WTC11 (cell line): ENCODE measurements at regions not wholly inside any gene's neighbourhood (a gene's known extent, or its start where the extent isn't known, plus 50 kb on each side); places are given as distances from the start of the nearest gene placed in this dataset.
A peak's percentile ranks its signal among the peaks of the same experiment; 100 is the strongest.

Source experiments
- ATAC-seq: fragments of 200-7000 bp; cut with Tn5 transposase; 2 replicates; pipeline ENCODE4 v1.10.0; 2021; ENCODE audit warnings: mild to moderate bottlenecking, moderate library complexity
- CTCF ChIA-PET: fragments of 300-600 bp; sonication (Branson Sonifier 250); formaldehyde crosslinking; loops from one replicate; lab custom pipeline; 2021; ENCODE audit warnings: antibody characterized with exemption; lab: Charles Lee
- POLR2A ChIA-PET: fragments of 350-600 bp; sonication (Branson Sonifier 250); formaldehyde crosslinking; loops from one replicate; lab custom pipeline; 2021; ENCODE audit warnings: antibody characterized with exemption; lab: Charles Lee
- DNase-seq: peaks from one replicate; pipeline ENCODE4 v3.0.0; 2021; ENCODE audit warnings: low spot score
- H3K27ac Mint-ChIP-seq: 2 replicates; pipeline ENCODE4 v1.8.0; 2021; ENCODE audit warnings: mixed read lengths
- H3K27me3 Mint-ChIP-seq: 2 replicates; pipeline ENCODE4 v1.8.0; 2021; ENCODE audit warnings: low read depth, mild to moderate bottlenecking, moderate library complexity, mixed read lengths
- H3K36me3 Mint-ChIP-seq: 2 replicates; pipeline ENCODE4 v1.8.0; 2021; ENCODE audit warnings: mixed read lengths
- H3K4me1 Mint-ChIP-seq: 2 replicates; pipeline ENCODE4 v1.8.0; 2022; ENCODE audit warnings: mixed read lengths
- H3K4me3 Mint-ChIP-seq: 2 replicates; pipeline ENCODE4 v1.8.0; 2021; ENCODE audit warnings: mild to moderate bottlenecking, moderate library complexity, mixed read lengths
- H3K9me3 Mint-ChIP-seq: 2 replicates; pipeline ENCODE4 v1.8.0; 2021; ENCODE audit warnings: mixed read lengths
- ATF6 ChIP-seq: sonication (generic); formaldehyde crosslinking; IDR thresholded peaks from 2 replicates; pipeline ENCODE4 v1.8.1; 2023; ENCODE audit warnings: mild to moderate bottlenecking, missing genetic modification reagents
- GABPB1 ChIP-seq: sonication (generic); formaldehyde crosslinking; IDR thresholded peaks from 2 replicates; pipeline ENCODE4 v1.8.1; 2023; ENCODE audit warnings: mild to moderate bottlenecking, missing genetic modification reagents
- HMGA2 ChIP-seq: fragments of 250-450 bp; sonication (Bioruptor Pico); IDR thresholded peaks from 2 replicates; pipeline ENCODE4 v1.4.0; 2021; ENCODE audit warnings: mild to moderate bottlenecking, moderate library complexity
- MLX ChIP-seq: sonication (generic); formaldehyde crosslinking; IDR thresholded peaks from 2 replicates; pipeline ENCODE4 v1.8.1; 2023; ENCODE audit warnings: mild to moderate bottlenecking, missing genetic modification reagents, moderate library complexity
- NR1H2 ChIP-seq: sonication (generic); formaldehyde crosslinking; IDR thresholded peaks from 2 replicates; pipeline ENCODE4 v1.9.0; 2021; ENCODE audit warnings: mild to moderate bottlenecking, moderate library complexity, missing genetic modification reagents
- NR3C1 ChIP-seq: sonication (generic); formaldehyde crosslinking; conservative IDR thresholded peaks from 2 replicates; pipeline ENCODE4 v1.8.1; 2023; ENCODE audit warnings: low read depth, mild to moderate bottlenecking, missing genetic modification reagents
- RORB ChIP-seq: fragments of 250-450 bp; sonication (Bioruptor Pico); IDR thresholded peaks from 2 replicates; pipeline ENCODE4 v1.9.0; 2021; ENCODE audit warnings: mild to moderate bottlenecking
- SP1 ChIP-seq: sonication (generic); formaldehyde crosslinking; conservative IDR thresholded peaks from 2 replicates; pipeline ENCODE4 v1.8.1; 2022; ENCODE audit warnings: missing genetic modification reagents
- TF ChIP-seq, protein P1 (sequence below): fragments of 250-450 bp; sonication (Bioruptor Pico); IDR thresholded peaks from 2 replicates; pipeline ENCODE4 v1.9.0; 2021; ENCODE audit warnings: mild to moderate bottlenecking
- TF ChIP-seq, protein P2 (sequence below): fragments of 200-600 bp; IDR thresholded peaks from 2 replicates; pipeline ENCODE4 v1.8.0; 2022; ENCODE audit warnings: antibody characterized with exemption
- TF ChIP-seq, protein P3 (sequence below): sonication (generic); formaldehyde crosslinking; conservative IDR thresholded peaks from 2 replicates; pipeline ENCODE4 v1.8.1; 2022; ENCODE audit warnings: mild to moderate bottlenecking, missing genetic modification reagents
- TF ChIP-seq, protein P4 (sequence below): sonication (generic); formaldehyde crosslinking; IDR thresholded peaks from 2 replicates; pipeline ENCODE4 v1.8.0; 2022; ENCODE audit warnings: missing genetic modification reagents
- TF ChIP-seq, protein P5 (sequence below): sonication (generic); formaldehyde crosslinking; conservative IDR thresholded peaks from 2 replicates; pipeline ENCODE4 v1.8.1; 2023; ENCODE audit warnings: mild to moderate bottlenecking, low read depth, missing genetic modification reagents, moderate library complexity
- TF ChIP-seq, protein P6 (sequence below): fragments of 250-450 bp; sonication (Bioruptor Pico); IDR thresholded peaks from 2 replicates; pipeline ENCODE4 v1.9.0; 2021; ENCODE audit warnings: mild to moderate bottlenecking

GRCh38 chr9:79955300-79955699 is 383.5 kb downstream of the TLE4 start:
- ChIA-PET POLR2A (no interaction called here), CTCF (interaction anchor here (0.9 kb wide), 1 partner anchor 10 kb away, joined by 4 read pairs; no protein-coding TSS in a partner anchor)
- Mint-ChIP-seq H3K27me3 (peaks cover 17% of the 10 kb centered on the region), H3K36me3 (peaks cover 9% of the 10 kb centered on the region), H3K4me3 (no peak overlapping the region), H3K9me3 (peaks cover 13% of the 10 kb centered on the region), H3K27ac (no peak overlapping the region), H3K4me1 (peaks cover under 1% of the 10 kb centered on the region; the same call in 1 of the 2 replicates)
- ATAC-seq (no peak), DNase-seq (peak; percentile 33)
- TF ChIP-seq, protein P1, sequence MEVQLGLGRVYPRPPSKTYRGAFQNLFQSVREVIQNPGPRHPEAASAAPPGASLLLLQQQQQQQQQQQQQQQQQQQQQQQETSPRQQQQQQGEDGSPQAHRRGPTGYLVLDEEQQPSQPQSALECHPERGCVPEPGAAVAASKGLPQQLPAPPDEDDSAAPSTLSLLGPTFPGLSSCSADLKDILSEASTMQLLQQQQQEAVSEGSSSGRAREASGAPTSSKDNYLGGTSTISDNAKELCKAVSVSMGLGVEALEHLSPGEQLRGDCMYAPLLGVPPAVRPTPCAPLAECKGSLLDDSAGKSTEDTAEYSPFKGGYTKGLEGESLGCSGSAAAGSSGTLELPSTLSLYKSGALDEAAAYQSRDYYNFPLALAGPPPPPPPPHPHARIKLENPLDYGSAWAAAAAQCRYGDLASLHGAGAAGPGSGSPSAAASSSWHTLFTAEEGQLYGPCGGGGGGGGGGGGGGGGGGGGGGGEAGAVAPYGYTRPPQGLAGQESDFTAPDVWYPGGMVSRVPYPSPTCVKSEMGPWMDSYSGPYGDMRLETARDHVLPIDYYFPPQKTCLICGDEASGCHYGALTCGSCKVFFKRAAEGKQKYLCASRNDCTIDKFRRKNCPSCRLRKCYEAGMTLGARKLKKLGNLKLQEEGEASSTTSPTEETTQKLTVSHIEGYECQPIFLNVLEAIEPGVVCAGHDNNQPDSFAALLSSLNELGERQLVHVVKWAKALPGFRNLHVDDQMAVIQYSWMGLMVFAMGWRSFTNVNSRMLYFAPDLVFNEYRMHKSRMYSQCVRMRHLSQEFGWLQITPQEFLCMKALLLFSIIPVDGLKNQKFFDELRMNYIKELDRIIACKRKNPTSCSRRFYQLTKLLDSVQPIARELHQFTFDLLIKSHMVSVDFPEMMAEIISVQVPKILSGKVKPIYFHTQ, result no peak
- TF ChIP-seq, protein P2, sequence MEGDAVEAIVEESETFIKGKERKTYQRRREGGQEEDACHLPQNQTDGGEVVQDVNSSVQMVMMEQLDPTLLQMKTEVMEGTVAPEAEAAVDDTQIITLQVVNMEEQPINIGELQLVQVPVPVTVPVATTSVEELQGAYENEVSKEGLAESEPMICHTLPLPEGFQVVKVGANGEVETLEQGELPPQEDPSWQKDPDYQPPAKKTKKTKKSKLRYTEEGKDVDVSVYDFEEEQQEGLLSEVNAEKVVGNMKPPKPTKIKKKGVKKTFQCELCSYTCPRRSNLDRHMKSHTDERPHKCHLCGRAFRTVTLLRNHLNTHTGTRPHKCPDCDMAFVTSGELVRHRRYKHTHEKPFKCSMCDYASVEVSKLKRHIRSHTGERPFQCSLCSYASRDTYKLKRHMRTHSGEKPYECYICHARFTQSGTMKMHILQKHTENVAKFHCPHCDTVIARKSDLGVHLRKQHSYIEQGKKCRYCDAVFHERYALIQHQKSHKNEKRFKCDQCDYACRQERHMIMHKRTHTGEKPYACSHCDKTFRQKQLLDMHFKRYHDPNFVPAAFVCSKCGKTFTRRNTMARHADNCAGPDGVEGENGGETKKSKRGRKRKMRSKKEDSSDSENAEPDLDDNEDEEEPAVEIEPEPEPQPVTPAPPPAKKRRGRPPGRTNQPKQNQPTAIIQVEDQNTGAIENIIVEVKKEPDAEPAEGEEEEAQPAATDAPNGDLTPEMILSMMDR, result peak; percentile 31; the same call in 1 of the 2 replicates

DNA sequence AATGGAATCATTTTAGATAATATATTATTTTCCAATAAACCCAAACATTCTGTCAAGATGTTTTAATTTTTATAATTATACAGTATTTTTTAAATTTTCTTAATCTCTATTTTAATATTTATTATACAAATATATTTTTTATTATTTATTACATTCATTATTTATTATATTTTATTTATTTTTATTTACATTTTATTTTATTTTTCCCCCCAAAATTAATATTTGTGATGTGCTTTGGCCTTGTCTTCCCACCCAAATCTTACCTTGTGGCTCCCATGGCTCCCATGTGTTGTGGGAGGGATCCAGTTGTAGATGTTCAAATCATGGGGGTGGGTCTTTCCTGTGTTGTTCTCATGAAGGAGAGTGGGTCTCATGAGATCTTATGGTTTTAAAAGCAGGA is 382.1 kb downstream of the TLE4 start:
- no peak for DNase-seq
- peaks cover 5% of the 10 kb centered on the region; the same call in 1 of the 2 replicates for H3K27me3 Mint-ChIP-seq
- ChIA-PET POLR2A (interaction anchor here (0.6 kb wide), 1 partner anchor 9 kb away, joined by 3 read pairs; no protein-coding TSS in a partner anchor), CTCF (no interaction called here)
- H3K36me3 Mint-ChIP-seq, result peaks cover 9% of the 10 kb centered on the region
- H3K9me3 Mint-ChIP-seq, result peaks cover 26% of the 10 kb centered on the region
- H3K27ac Mint-ChIP-seq, result no peak overlapping the region
- no peak for ATAC-seq
- no peak overlapping the region for H3K4me3 Mint-ChIP-seq
- H3K4me1 Mint-ChIP-seq, result no peaks in the 10 kb centered on the region
- TF ChIP-seq GABPB1, result no peak
- no peak for TF ChIP-seq ATF6 (CRISPR knock-in tag)
- no peak for TF ChIP-seq NR1H2
- peak; percentile 92 for TF ChIP-seq HMGA2 (CRISPR knock-in tag)
- no peak for TF ChIP-seq MLX (CRISPR knock-in tag)

DNA sequence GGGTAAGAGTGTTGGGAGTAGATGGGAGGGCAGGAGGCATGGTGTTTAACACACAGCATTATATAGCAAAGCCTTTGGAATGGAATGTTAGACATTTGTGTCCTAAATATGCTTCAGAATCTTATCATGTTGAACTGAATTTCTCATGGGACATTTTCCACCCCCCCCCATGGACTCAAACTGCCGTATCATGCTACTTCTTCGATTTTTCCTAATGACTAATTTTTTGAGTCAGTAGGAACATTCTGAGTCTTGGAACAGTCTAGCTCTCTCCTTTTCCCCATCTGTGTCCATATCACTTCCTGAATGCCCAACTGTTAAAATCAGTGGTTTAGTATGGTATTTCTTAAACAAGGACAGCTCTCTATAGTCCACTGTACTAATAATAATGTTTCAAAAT is 380.6 kb downstream of the TLE4 start:
- Mint-ChIP-seq H3K9me3 (peaks cover 26% of the 10 kb centered on the region), H3K27me3 (no peaks in the 10 kb centered on the region), H3K4me3 (no peak overlapping the region), H3K4me1 (no peaks in the 10 kb centered on the region), H3K27ac (no peak overlapping the region), H3K36me3 (peaks cover 9% of the 10 kb centered on the region)
- TF ChIP-seq, protein P3, sequence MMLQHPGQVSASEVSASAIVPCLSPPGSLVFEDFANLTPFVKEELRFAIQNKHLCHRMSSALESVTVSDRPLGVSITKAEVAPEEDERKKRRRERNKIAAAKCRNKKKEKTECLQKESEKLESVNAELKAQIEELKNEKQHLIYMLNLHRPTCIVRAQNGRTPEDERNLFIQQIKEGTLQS (CRISPR knock-in tag), result no peak
- TF ChIP-seq NR3C1 (CRISPR knock-in tag), result no peak
- TF ChIP-seq, protein P4, sequence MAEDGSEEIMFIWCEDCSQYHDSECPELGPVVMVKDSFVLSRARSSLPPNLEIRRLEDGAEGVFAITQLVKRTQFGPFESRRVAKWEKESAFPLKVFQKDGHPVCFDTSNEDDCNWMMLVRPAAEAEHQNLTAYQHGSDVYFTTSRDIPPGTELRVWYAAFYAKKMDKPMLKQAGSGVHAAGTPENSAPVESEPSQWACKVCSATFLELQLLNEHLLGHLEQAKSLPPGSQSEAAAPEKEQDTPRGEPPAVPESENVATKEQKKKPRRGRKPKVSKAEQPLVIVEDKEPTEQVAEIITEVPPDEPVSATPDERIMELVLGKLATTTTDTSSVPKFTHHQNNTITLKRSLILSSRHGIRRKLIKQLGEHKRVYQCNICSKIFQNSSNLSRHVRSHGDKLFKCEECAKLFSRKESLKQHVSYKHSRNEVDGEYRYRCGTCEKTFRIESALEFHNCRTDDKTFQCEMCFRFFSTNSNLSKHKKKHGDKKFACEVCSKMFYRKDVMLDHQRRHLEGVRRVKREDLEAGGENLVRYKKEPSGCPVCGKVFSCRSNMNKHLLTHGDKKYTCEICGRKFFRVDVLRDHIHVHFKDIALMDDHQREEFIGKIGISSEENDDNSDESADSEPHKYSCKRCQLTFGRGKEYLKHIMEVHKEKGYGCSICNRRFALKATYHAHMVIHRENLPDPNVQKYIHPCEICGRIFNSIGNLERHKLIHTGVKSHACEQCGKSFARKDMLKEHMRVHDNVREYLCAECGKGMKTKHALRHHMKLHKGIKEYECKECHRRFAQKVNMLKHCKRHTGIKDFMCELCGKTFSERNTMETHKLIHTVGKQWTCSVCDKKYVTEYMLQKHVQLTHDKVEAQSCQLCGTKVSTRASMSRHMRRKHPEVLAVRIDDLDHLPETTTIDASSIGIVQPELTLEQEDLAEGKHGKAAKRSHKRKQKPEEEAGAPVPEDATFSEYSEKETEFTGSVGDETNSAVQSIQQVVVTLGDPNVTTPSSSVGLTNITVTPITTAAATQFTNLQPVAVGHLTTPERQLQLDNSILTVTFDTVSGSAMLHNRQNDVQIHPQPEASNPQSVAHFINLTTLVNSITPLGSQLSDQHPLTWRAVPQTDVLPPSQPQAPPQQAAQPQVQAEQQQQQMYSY, result no peak
- TF ChIP-seq RORB (CRISPR knock-in tag), result no peak
- TF ChIP-seq, protein P5, sequence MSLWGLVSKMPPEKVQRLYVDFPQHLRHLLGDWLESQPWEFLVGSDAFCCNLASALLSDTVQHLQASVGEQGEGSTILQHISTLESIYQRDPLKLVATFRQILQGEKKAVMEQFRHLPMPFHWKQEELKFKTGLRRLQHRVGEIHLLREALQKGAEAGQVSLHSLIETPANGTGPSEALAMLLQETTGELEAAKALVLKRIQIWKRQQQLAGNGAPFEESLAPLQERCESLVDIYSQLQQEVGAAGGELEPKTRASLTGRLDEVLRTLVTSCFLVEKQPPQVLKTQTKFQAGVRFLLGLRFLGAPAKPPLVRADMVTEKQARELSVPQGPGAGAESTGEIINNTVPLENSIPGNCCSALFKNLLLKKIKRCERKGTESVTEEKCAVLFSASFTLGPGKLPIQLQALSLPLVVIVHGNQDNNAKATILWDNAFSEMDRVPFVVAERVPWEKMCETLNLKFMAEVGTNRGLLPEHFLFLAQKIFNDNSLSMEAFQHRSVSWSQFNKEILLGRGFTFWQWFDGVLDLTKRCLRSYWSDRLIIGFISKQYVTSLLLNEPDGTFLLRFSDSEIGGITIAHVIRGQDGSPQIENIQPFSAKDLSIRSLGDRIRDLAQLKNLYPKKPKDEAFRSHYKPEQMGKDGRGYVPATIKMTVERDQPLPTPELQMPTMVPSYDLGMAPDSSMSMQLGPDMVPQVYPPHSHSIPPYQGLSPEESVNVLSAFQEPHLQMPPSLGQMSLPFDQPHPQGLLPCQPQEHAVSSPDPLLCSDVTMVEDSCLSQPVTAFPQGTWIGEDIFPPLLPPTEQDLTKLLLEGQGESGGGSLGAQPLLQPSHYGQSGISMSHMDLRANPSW (CRISPR knock-in tag), result no peak
- TF ChIP-seq, protein P6, sequence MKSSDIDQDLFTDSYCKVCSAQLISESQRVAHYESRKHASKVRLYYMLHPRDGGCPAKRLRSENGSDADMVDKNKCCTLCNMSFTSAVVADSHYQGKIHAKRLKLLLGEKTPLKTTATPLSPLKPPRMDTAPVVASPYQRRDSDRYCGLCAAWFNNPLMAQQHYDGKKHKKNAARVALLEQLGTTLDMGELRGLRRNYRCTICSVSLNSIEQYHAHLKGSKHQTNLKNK (CRISPR knock-in tag), result no peak
- no peak for TF ChIP-seq SP1 (CRISPR knock-in tag)
- no peak for ATAC-seq
- CTCF ChIA-PET, result no interaction called here
- POLR2A ChIA-PET, result no interaction called here
- no peak for DNase-seq
